Amygdala (tissue), 56 donors: ENCODE measurements at regions not wholly inside any gene's neighbourhood (a gene's known extent, or its start where the extent isn't known, plus 50 kb on each side); places are given as distances from the start of the nearest gene placed in this dataset.
"Not testable (repeated sequence)": the region's sequence is repeated elsewhere in the genome, so short reads cannot be mapped to it uniquely, and the experiment has no call there.

Experiments
- DNase-seq, 56 donors: peaks; one replicate each; lab custom pipeline; 2025; lab: John Stamatoyannopoulos, UW

- DNase-seq = not testable (repeated sequence)
Observed at GRCh38 chr20:64327223-64327549, 71.6 kb downstream of the PCMTD2 start.

- DNase-seq = peak in 18 of 56 donors; percentile 9 to 58 (median 34)
Observed at GRCh38 chr20:64327550-64328317, 72.2 kb downstream of the PCMTD2 start.

DNA sequence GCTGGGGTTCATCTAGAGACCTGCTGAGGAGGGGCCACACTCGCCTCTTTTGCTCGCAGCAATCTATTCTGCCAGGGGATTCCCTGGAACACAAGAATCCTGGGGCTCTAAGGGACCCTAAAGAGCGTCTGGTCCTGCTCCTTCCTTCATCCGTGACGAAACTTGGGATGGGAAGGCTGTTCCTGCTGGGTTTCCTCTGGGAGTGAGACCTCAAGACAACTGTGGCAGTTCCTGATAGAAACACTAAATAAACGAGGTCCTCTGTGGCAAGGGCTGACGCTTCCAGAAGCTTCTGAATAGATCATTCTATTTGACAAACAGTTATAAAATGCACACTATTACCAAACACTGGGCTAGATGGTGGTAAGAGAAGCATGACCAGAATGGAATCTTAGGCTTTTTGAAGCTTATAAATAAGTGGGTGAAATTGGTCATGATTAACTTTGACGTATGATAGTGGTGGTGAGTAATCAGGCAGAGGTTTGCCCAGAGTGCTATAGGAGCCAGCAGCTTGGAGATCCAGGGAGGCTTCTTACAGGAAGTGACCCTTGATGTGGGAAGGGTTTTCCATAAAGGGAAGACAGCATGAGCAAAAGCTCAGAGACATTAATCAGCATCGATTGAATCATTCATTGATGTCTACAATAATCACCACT lies 73.2 kb downstream of the PCMTD2 start:
- not testable (repeated sequence) for DNase-seq

- not testable (repeated sequence) for DNase-seq
Observed at GRCh38 chr20:64332627-64333026, 77.1 kb downstream of the PCMTD2 start.
